ENCODE measurements at regions not wholly inside any gene's neighbourhood (a gene's known extent, or its start where the extent isn't known, plus 50 kb on each side); places are given as distances from the start of the nearest gene placed in this dataset.

DNA sequence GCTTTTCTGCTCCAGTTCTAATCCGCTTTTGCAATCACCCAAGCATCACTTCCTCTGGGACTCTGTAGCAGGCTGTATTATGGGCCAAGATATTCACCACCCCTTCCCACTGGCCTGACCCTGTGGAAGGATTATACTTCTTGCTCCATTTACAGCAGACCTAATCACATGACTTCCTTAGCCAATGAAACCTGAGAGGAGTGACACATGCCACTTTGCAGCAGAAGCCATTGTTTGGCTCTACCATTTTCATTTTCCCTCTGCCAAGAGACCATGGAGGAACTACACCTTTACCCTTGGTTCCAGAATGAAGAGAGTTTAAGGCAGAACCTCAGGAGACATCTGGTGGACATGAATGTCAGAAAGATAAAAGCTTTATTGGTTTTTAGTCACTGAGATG is 134.9 kb upstream of the HSD17B12 start:
- DNase-seq (ENCODE audit: low read depth in 2 of 2): no peak

DNA sequence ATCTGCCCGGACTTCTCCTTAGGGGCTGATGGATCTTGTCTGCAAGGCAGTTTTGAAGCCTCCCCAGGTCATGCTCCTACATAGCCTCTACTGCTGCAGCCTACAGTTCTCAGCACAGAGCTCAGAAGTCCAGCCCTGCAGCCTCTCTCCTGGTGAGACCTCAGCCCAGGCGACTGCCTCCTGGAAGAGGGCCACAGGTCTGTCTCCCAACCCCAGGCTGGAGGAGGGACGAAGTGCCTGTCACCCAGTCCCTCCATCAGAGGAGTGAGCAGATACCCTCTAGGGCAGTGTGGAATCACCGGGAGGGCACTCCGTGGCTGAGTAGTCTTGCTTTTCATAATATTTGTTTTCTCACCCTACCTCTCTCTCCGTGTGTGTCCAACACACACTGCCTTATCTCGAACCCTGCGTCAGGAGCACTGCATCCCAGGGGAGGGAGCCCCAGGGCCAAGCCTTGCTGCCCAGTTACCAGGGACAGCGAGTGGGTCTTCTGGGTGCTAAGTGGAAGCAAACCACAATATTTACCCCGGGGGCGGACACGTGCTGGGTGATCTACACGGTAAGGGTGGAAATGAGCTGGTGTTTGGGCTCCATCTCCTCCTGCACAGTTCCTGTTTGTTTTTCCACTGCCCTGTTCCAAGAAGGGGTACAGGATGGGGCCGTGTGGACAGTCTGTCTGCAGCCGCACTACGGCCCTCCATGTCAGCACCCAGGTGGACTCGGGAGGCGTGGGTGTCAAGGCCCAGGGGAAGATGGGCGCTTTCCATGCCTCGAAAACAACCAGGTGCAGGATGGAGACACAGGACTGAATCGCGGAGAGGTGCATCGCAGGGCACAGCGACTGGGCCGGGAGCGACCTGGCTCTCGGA is 133.7 kb upstream of the HSD17B12 start:
- DNase-seq (ENCODE audit: low read depth in 2 of 2): no peak

DNA sequence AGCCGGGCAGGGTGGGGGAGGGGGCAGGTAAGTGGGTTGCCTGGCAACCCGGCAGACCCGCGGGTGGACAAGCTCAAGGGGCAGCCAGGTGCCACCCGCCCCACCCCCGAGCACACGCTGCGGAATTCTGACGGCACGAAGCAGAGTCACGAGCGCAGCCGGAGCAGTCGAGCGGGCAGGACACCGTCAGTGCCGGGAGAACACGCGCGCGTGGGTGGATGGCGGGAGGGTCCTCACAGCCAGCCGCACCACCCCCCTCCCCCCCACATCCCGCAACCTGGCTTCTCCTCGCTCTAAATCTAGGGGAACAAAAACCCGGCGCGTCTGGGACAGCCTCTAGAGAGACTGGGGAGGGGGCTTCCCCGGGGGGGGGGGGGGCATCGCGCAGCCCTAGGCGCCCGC is 133.1 kb upstream of the HSD17B12 start:
- no peak for DNase-seq (ENCODE audit: low read depth in 2 of 2)

DNA sequence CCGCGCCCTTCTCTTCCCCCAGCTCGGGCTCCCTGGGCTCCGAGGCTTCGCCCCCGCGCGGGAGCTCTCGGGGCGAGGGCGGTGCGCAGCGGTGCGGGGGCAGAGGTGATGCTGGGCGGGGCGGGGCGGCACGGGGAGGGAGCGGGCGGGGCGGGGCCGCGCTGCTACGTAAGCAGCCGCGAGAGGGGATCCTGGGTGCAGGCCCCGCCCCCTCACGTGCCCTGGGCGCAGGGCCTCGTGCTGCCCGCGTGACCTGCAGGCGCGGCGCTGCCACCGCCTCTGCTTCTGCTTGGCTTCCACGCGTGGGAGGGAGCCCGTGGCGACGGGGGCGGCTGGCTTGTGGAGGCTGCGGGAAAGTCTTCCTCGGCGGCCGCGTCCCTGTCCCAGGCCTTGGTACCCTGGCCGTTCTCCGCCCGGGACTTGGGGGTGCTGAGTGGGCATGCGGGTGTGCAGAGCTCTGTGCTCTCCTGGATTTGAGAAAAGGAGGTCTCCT is 132.6 kb upstream of the HSD17B12 start:
- DNase-seq (ENCODE audit: low read depth in 2 of 2): no peak

DNA sequence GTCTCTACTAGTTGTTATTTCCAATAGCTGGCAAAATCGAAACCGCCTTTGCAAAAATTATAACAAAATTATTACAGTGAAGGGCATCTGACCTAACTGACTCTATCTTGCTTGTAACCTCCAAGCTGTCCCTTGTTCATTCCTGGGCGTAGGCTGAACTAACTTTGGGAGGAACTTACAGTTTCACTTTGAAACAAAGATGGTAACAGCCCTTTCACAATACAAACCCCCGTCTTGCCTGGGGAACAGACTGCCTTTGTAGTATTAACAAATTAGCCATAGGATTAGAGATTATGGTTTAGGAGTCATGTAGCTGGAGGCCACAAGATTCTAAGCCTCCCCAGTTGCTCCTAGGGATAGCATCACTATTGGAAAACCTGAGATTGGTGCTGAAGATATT is 131.6 kb upstream of the HSD17B12 start:
- DNase-seq (ENCODE audit: low read depth in 2 of 2): no peak

DNA sequence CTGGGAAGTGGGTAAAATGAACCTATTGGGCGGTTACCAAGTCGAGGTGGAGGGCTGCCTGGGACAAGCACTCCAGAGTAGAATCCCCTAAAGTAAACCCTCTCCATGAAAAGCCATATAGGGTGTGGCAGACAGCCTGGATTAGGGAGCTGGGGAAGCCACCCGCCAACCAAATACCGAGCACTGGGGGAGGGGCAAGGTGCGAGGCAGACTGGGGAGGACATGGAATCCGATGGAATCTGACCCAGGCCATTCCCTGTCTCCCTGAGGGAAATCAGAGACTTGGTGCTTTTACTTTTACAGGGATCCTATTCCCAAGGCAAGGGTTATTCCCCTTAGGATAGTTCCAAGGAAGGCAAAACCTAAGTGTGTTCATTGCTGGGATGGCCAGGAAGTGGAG is 130.9 kb upstream of the HSD17B12 start:
- no peak for DNase-seq (ENCODE audit: low read depth in 2 of 2)

DNA sequence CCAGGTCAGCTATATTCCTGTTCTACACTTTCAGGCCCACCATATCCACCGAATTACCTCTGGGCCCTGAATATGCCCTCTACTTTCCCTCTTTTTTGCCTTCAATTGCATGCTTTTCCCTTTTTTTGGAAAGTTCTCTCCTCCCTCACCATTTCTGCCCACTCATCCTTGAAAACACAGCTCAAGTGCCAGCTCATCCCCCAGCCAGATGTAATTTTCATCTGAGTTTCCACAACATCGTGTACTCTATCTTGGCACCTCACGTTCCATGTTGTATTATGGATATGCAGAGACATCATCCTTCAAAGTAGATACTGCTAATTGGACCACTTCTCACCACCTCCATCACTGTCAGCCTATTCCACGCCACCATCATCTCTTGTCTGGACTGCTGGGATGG is 129.8 kb upstream of the HSD17B12 start:
- DNase-seq (ENCODE audit: low read depth in 2 of 2): no peak

DNA sequence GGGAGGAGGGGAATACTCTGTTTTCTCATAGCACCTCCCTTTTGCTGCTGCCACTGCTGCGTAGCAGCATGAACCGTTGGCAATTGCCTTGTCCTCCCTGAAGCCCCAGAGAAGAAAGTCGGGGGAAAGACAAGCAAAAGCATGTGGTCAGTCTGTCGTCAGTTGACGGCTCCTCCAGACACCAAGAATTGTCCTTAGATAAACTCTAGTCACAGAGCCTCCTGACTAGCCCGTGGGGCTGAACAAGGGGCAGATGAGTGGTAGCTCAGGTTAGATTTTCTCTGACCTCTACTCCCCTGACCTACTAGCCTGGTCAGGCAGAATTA is 126.4 kb upstream of the HSD17B12 start:
- DNase-seq (ENCODE audit: low read depth in 2 of 2): no peak

DNA sequence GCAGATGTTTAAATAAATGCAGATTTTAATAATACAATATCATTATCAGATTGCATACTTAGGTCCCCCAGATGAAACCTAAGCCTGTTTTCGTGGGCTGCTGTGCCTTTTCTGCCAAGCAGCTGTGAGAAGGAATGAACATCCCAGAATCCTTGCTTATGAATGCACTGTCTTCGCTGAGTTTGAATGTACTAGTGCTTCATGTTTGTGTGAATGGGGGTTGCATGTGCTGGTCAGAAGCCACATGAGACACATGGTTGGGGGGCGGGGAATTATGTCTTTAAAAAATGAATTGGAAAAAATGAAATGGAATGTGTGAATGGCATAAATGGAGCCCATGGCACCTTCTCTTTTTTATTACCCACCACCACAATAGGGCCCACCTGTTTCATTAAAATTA is 125.4 kb upstream of the HSD17B12 start:
- no peak for DNase-seq (ENCODE audit: low read depth in 2 of 2)

DNA sequence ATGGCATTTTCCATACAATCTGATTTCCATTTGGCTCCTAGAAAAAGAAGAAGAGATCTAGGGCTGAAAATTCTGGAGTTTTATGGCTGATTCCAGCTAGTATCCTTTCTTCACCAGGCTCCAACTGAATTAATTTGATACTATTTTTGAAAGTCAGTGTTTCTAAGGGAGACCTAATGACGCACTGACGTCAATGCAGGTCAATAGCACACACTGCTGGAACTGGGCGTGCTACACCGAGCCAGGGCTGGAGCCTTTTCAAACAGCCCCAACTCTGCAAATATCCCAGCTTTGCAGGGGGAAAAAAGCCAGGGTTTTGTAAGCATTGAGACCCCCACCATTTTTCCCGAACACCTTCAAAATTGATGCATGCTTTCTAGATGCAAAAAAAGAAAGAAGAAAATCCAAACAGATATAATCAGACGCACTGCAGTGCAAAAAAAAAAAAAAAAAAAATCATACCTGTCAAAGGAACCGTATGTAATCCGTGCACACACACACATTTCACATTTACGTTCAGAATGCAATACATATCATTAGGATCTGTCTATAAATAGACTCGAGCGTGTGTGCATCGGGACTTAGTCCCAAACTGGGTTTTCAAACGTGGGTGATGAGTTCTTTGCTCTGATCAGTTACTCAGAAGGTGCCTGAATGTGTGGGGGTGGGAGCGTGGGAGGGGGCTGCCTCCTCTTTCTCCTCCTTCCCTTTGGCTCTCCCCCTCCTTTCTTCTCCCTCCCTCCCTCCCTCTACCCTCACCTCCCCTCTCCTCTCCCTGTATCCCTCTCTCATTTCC is 124.5 kb upstream of the HSD17B12 start:
- no peak for DNase-seq (ENCODE audit: low read depth in 2 of 2)

DNA sequence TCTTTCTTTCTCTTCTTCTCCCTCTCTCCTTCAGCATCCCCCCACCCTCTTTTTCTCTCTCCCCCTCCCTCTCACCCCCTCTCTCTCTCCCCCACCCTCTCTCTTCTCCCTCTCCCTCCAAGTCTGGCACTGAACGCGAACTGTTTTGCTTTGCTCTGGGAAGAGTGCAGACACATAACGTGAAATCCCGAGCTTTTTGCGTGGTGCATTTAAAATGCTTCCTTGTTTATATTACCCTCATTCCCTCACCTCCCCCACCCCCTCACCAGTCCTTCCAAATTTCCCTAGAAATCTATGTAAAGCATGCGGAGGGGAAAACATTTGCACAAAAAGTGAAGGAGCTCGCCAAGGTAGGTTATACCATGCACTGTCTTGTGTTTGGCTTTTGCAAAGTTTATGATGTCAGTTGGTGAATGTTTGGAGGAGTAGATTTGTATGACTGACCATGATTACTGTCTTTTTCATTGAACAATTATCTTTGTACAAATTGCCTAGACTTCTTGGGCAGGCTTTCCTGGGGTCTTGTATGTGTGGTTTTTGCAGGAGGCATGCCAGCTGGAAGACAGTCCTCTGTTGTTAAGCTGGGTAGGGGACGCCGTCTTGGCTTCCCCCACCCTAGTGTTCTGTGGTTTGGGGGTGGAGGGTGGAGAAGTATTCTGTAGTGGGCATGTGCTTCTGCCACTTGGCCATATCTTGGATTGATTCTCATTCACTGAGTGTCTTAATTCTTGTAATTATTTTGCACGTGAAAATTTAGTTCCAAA is 123.7 kb upstream of the HSD17B12 start:
- no peak for DNase-seq (ENCODE audit: low read depth in 2 of 2)

DNA sequence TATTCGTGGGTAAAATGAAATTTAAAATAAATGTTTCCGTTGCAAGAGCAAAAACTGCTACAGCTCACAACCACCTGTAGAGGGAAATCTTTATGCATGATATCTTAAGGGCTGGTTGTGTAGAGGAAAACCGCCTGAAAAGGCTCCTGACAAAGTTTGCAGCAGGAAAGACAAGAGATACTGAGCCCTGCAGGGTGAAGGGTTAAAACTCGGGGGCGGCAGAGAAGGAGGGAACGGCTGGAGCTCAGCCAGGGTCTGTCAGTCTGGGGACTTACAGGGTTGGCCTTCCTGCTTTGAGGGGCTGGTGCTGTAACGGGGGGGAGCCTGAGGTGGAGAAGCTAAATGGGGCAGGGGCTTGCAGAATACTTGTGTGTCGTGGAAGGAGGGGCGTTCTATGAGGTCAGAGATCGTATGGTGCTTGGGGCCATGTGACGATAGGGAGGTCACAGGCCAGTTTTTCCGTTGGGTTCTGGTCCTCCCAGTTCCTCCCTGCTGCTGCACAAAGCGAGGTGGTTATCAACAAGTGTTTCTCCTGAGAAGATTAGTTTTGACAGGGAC is 122.9 kb upstream of the HSD17B12 start:
- DNase-seq (ENCODE audit: low read depth in 2 of 2): no peak

DNA sequence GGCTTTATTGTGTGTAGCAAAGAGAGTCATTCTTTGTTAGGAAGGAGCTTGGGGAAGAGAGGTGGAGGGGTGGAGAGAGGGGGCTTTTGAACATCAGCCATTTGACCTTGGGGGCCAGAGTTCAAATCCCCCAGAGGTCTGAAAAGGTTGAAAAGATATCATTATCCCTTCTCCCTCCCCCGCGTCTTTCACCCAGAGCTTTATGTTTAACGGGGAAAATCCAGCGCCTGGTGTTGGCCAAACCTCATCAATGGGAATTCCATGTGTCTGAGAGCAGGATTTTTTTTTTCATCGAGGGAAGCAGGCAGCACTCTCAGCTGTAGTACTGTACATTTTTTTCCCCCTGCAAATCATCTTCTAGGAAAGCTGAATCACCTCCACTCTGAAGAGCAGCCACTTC is 122.4 kb upstream of the HSD17B12 start:
- DNase-seq (ENCODE audit: low read depth in 2 of 2): no peak

DNA sequence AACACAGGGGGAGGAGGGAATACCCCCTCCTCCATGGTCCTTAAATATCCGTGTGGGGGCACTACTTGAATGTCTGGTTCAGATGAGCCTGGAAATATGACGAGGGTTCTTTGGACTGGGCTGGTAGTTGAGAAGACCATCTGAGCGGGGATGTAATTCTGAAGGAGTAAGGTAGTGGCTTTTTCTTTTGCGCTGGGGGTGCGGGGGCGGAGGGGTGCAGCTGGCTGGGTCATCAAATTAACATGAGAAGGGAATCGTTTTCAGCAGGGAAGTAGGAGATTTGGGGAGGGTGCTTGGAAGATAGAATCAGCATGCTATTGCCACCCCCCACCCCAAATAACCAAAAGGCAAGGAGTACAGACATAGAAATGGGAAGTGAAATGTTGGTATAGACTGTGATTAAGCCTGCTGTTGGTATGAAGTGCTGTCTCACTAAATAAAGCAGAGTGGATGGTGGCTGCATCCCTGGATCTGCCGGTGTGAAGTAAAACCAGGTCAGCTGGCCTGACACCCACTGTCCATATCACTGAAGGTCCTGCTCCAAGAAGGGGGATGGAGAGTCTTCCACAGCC is 121.9 kb upstream of the HSD17B12 start:
- DNase-seq (ENCODE audit: low read depth in 2 of 2): no peak

DNA sequence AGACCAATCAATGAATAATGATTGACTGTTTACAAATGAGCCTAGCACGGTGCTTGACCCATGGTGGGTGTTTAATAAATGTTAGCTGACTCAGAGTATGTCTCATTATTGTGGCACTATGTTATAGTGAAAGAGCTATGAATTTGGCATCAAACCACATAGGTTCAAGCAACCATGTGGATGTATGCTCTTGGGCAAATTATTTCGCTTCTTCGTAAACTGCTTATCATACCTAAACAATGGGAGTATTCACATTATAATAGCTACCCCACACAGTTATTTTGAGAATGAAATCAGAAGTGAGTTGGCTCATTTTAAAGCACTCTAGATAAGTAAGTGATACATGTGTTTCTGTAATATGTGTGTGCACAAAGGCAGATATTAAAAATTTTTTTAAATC is 118.7 kb upstream of the HSD17B12 start:
- DNase-seq (ENCODE audit: low read depth in 2 of 2): no peak

DNA sequence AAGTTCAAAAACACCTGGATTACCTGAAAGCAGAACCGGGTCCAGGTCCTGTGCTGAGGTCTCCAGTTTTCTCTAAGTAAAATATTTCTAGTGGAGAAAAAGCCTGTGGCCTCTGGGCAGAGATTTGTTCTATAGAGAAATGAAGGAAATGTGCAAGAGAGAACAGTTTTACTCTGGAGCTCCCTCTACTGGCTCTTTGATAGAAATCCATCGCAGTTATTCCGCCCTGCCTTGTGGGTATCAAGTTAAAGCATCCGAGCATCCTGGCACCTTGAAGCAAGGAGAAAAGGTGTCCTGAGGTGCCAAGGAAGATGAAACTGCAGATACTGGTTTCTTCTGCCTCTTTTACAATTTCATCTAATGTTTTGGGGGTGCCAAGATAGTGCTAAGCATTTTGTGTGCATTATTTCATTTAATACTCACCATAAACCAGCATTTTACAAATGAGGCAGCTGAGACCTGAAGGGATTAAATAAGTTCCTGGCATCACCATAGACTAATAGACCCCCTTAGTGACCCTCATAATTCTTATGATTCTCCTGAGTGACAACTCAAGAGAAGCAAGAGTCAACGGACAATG is 113.1 kb upstream of the HSD17B12 start:
- no peak for DNase-seq (ENCODE audit: low read depth in 2 of 2)

DNA sequence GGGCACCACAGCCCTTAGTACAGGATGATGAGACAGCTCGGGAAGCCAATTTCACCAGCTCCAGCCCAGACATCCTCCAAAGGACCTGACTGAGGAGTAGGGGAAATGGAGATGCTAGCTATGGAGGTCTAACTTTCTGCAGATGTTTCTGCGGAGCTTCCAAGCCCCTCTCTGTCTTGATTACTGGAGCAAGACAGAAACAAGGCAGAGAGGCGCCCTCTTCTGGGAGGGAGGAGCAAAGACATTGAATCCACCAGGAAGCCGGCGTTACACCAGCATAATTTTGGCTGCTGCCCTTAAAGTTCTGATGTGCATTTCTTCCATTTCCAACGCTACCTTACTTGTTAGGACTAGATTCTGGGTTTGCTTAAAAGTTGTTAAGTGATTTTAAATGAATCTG is 107.3 kb upstream of the HSD17B12 start:
- no peak for DNase-seq (ENCODE audit: low read depth in 2 of 2)

DNA sequence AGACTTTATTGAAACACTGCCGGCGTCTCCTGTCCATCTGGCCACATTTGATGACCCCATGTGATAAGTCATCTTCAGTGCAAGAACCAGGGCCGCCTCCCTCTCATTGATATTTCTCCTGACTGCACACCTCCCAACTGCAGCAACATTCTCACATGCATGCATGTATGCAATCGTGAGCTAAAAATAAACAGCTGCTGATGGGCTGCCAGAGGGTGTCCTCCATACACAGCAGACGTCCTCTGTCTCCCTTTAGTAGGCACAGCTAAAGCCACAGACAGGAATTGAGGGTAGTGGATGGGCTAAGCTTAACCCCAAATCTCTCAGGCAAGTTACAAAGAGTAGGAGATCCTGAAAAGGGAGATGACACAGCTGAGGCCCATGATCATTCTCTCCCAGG is 106.7 kb upstream of the HSD17B12 start:
- DNase-seq (ENCODE audit: low read depth in 2 of 2): no peak

DNA sequence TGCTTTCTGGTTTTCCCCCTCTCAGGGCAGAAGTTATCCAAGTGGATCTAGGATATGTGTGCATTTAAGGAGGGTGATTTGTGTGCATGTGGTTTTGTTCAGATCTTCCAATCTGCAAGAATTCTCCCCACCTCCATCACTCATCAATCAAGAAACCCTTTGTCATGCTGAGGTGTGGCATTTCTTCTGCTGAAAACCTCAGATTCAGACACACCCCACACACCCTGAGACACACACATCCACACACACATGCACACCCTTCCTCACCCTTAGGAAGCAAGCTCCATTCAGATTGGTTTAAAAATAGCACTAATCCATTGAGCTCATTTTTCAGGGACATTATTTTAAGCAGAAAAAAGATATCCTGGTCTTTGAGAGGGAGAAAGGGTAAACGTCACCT is 106.1 kb upstream of the HSD17B12 start:
- DNase-seq (ENCODE audit: low read depth in 2 of 2): no peak

DNA sequence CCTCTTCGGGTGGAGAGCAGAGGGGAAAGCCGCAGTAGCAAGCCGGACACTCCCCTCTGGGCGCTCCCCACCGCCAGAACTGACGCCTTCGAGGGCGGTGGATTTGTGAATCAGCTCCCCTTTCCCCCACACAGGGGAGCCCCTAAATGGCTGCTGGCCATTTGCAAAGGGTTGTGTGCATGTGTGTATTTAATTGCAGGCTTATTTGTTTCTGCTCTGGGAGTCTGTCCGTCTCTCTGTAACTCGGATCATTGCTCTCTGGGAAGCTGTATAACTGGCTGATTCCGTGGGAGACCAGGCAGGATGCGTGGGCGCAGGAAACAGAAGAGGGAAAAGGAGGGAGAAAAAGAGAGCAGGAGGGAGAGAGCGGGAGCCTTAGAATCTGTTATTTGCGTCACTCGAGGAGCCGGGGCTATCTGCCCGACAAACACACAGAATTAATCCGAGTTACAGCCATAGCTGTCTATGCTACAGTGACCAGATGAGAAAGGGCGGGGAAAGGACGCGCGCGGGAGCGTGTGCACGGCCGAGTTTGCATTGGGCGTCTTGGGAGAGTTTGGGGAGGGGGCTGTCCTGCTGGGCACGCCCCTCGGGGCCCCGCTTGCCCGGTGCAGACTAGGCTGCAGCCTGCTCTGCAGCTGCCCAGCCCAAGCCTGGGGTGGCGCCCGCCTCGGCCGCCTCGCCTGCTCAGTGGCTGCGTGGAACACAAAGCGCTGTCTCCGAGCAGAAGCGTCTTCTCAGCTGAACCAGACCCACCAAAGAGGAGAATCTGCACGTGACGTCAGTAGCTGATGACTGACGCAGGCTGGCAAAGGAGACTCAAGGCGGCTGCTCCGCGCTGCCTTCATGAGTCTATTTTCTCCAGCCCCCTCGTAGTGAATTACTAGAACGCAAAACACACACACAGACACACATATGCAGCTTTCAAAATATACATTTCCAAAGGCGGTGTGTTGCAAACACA is 105.3 kb upstream of the HSD17B12 start:
- no peak for DNase-seq (ENCODE audit: low read depth in 2 of 2)

Data from stimulated activated CD4-positive, alpha-beta T cell treated with anti-CD3 and anti-CD28 coated beads, Interleukin-15, amount 100 ng/mL, for 48 hours (primary cell).